H1 (cell line): ENCODE measurements at regions not wholly inside any gene's neighbourhood (a gene's known extent, or its start where the extent isn't known, plus 50 kb on each side); places are given as distances from the start of the nearest gene placed in this dataset.

Source experiments
- BACH1 ChIP-seq: IDR thresholded peaks from 2 replicates; pipeline ENCODE4 v1.6.1; 2012; ENCODE audit warnings: low read length, improper control_type of control experiment
- BCL11A ChIP-seq, 2 experiments: IDR thresholded peaks; one replicate each; pipeline ENCODE4 v1.6.1; 2011; ENCODE audit warnings: low read depth in 2 of 2, low read length in 2 of 2, mild to moderate bottlenecking in 2 of 2
- CREB1 ChIP-seq: IDR thresholded peaks from 2 replicates; pipeline ENCODE4 v1.6.1; 2012; ENCODE audit warnings: inconsistent platforms
- POLR2A ChIP-seq, 2 experiments: IDR thresholded peaks; 1 replicate in 1 of 2; 2 replicates in 1 of 2; pipeline ENCODE4 v1.6.1; 2011; ENCODE audit warnings: low read depth in 2 of 2, low read length in 2 of 2, mild to moderate bottlenecking in 2 of 2; ENCODE audit errors: control extremely low read depth in 1 of 2
- RAD21 ChIP-seq, 2 experiments: IDR thresholded peaks in 1 of 2; conservative IDR thresholded peaks in 1 of 2; 2 replicates each; pipeline ENCODE4 v1.6.1; 2011; ENCODE audit warnings: low read depth in 2 of 2, low read length in 2 of 2, improper control_type of control experiment in 1 of 2, inconsistent platforms in 1 of 2, mild to moderate bottlenecking in 1 of 2, moderate library complexity in 1 of 2
- RFX5 ChIP-seq: IDR thresholded peaks from 2 replicates; pipeline ENCODE4 v1.6.1; 2011; ENCODE audit warnings: low read depth, low read length, improper control_type of control experiment, borderline replicate concordance
- TF ChIP-seq, protein P1 (sequence below): IDR thresholded peaks from 2 replicates; pipeline ENCODE4 v1.6.1; 2011; ENCODE audit warnings: low read length, improper control_type of control experiment
- TF ChIP-seq, protein P2 (sequence below): fragments of 300-600 bp; sonication (generic); IDR thresholded peaks from 2 replicates; pipeline ENCODE4 v1.7.1; 2012; ENCODE audit warnings: low read length, moderate library complexity, mild to moderate bottlenecking, inconsistent platforms; ENCODE audit not compliant: insufficient replicate concordance
- TF ChIP-seq, protein P3 (sequence below): IDR thresholded peaks from 2 replicates; pipeline ENCODE4 v1.6.1; 2011; ENCODE audit warnings: low read depth, mild to moderate bottlenecking, low read length; ENCODE audit not compliant: insufficient read depth

DNA sequence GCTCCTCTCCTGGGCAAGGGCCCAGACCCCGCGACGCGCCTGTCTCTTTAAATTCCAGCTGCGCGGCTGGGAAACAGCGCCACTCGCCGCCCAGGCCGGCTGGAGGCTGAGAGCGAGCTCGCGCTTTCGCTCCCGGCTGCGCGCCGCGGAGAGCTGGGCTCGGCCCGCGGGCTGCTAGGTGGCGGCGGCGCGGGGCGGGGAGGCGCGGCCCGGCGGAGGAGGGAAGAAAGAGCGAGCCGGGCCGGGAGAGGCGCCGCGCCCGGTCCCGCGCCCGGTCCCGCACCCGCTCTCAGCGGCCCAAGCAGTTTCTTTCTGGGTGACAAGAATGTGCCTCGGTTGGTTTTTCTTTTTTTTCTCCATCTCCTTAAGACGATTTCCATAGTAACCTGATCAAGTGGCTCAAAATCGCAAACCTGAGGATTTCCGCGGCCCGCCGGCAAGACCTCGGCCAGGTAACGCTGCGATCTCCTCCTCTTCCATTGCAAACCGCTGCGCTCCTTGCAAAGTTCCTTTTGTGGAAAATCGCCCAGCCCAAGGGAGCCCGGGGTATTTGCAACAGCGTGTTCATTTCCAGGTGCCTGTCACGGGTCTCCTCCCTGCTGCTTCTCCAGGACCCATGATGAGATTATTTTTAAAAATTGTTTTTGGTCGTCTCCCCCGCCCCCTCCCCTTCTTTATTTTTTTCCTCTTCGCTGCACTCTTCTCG is 259.5 kb upstream of the E2F7 start (continued):
- TF ChIP-seq, protein P1, sequence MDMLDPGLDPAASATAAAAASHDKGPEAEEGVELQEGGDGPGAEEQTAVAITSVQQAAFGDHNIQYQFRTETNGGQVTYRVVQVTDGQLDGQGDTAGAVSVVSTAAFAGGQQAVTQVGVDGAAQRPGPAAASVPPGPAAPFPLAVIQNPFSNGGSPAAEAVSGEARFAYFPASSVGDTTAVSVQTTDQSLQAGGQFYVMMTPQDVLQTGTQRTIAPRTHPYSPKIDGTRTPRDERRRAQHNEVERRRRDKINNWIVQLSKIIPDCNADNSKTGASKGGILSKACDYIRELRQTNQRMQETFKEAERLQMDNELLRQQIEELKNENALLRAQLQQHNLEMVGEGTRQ, result no peak
- peak; percentile 38 to 56; a peak in 3 of 4 replicates for TF ChIP-seq RAD21 (IDR thresholded peaks at IDR 0.05 in 1 of 2, conservative IDR thresholded peaks at IDR 0.05 in 1 of 2; ENCODE audit: low read depth in 2 of 2, low read length in 2 of 2)
- no peak for TF ChIP-seq CREB1
- TF ChIP-seq, protein P2, sequence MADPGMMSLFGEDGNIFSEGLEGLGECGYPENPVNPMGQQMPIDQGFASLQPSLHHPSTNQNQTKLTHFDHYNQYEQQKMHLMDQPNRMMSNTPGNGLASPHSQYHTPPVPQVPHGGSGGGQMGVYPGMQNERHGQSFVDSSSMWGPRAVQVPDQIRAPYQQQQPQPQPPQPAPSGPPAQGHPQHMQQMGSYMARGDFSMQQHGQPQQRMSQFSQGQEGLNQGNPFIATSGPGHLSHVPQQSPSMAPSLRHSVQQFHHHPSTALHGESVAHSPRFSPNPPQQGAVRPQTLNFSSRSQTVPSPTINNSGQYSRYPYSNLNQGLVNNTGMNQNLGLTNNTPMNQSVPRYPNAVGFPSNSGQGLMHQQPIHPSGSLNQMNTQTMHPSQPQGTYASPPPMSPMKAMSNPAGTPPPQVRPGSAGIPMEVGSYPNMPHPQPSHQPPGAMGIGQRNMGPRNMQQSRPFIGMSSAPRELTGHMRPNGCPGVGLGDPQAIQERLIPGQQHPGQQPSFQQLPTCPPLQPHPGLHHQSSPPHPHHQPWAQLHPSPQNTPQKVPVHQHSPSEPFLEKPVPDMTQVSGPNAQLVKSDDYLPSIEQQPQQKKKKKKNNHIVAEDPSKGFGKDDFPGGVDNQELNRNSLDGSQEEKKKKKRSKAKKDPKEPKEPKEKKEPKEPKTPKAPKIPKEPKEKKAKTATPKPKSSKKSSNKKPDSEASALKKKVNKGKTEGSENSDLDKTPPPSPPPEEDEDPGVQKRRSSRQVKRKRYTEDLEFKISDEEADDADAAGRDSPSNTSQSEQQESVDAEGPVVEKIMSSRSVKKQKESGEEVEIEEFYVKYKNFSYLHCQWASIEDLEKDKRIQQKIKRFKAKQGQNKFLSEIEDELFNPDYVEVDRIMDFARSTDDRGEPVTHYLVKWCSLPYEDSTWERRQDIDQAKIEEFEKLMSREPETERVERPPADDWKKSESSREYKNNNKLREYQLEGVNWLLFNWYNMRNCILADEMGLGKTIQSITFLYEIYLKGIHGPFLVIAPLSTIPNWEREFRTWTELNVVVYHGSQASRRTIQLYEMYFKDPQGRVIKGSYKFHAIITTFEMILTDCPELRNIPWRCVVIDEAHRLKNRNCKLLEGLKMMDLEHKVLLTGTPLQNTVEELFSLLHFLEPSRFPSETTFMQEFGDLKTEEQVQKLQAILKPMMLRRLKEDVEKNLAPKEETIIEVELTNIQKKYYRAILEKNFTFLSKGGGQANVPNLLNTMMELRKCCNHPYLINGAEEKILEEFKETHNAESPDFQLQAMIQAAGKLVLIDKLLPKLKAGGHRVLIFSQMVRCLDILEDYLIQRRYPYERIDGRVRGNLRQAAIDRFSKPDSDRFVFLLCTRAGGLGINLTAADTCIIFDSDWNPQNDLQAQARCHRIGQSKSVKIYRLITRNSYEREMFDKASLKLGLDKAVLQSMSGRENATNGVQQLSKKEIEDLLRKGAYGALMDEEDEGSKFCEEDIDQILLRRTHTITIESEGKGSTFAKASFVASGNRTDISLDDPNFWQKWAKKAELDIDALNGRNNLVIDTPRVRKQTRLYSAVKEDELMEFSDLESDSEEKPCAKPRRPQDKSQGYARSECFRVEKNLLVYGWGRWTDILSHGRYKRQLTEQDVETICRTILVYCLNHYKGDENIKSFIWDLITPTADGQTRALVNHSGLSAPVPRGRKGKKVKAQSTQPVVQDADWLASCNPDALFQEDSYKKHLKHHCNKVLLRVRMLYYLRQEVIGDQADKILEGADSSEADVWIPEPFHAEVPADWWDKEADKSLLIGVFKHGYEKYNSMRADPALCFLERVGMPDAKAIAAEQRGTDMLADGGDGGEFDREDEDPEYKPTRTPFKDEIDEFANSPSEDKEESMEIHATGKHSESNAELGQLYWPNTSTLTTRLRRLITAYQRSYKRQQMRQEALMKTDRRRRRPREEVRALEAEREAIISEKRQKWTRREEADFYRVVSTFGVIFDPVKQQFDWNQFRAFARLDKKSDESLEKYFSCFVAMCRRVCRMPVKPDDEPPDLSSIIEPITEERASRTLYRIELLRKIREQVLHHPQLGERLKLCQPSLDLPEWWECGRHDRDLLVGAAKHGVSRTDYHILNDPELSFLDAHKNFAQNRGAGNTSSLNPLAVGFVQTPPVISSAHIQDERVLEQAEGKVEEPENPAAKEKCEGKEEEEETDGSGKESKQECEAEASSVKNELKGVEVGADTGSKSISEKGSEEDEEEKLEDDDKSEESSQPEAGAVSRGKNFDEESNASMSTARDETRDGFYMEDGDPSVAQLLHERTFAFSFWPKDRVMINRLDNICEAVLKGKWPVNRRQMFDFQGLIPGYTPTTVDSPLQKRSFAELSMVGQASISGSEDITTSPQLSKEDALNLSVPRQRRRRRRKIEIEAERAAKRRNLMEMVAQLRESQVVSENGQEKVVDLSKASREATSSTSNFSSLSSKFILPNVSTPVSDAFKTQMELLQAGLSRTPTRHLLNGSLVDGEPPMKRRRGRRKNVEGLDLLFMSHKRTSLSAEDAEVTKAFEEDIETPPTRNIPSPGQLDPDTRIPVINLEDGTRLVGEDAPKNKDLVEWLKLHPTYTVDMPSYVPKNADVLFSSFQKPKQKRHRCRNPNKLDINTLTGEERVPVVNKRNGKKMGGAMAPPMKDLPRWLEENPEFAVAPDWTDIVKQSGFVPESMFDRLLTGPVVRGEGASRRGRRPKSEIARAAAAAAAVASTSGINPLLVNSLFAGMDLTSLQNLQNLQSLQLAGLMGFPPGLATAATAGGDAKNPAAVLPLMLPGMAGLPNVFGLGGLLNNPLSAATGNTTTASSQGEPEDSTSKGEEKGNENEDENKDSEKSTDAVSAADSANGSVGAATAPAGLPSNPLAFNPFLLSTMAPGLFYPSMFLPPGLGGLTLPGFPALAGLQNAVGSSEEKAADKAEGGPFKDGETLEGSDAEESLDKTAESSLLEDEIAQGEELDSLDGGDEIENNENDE, result no peak
- TF ChIP-seq, protein P3, sequence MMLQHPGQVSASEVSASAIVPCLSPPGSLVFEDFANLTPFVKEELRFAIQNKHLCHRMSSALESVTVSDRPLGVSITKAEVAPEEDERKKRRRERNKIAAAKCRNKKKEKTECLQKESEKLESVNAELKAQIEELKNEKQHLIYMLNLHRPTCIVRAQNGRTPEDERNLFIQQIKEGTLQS, result no peak
- TF ChIP-seq BACH1, result no peak
- TF ChIP-seq BCL11A (IDR thresholded peaks at IDR 0.05; ENCODE audit: low read depth in 2 of 2, low read length in 2 of 2), result no peak
- TF ChIP-seq POLR2A (IDR thresholded peaks at IDR 0.05; ENCODE audit: control extremely low read depth in 1 of 2, low read depth in 2 of 2, low read length in 2 of 2), result no peak
- TF ChIP-seq RFX5, result no peak
